Lower lobe of right lung (tissue), 2 donors: ENCODE measurements at regions not wholly inside any gene's neighbourhood (a gene's known extent, or its start where the extent isn't known, plus 50 kb on each side); places are given as distances from the start of the nearest gene placed in this dataset.
A peak's percentile ranks its signal among the peaks of the same experiment; 100 is the strongest.

Source experiments
- ATAC-seq, 2 donors: fragments of 200-7000 bp; cut with Tn5 transposase; one replicate each; pipeline ENCODE4 v1.9.1; 2020 to 2022; ENCODE audit warnings: mild to moderate bottlenecking in 2 of 2, moderate library complexity in 2 of 2
- DNase-seq: peaks from one replicate; pipeline ENCODE4 v3.0.0-alpha.2; 2020
- H3K27ac ChIP-seq: fragments of 200-600 bp; one replicate; pipeline ENCODE4 v1.8.0; 2022
- H3K27me3 ChIP-seq: fragments of 200-600 bp; one replicate; pipeline ENCODE4 v1.8.0; 2022; ENCODE audit warnings: low read depth
- H3K36me3 ChIP-seq: fragments of 200-600 bp; one replicate; pipeline ENCODE4 v1.8.0; 2022; ENCODE audit warnings: mild to moderate bottlenecking
- H3K4me1 ChIP-seq: fragments of 200-600 bp; one replicate; pipeline ENCODE4 v1.8.0; 2022
- H3K4me3 ChIP-seq: fragments of 200-600 bp; one replicate; pipeline ENCODE4 v1.8.0; 2022; ENCODE audit warnings: mild to moderate bottlenecking
- H3K9me3 ChIP-seq: fragments of 200-600 bp; one replicate; pipeline ENCODE4 v1.8.0; 2022
- CTCF ChIP-seq: fragments of 200-600 bp; IDR thresholded peaks from one replicate; pipeline ENCODE4 v1.8.0; 2022; ENCODE audit warnings: antibody characterized with exemption, mild to moderate bottlenecking
- intact Hi-C: fragments of 100-400 bp; cut with DNase I; formaldehyde crosslinking; loops from one replicate; pipeline ENCODE4 v1.11.0; 2022
- donor health status: DM: no; HTN: yes; CAD: no; lungs with severe emphysema.

- H3K27me3 ChIP-seq: no peaks in the 10 kb centered on the region
- DNase-seq: no peak
- no peak overlapping the region for H3K27ac ChIP-seq
- no peaks in the 10 kb centered on the region for H3K9me3 ChIP-seq
- peaks cover 3% of the 10 kb centered on the region for H3K4me1 ChIP-seq
- H3K4me3 ChIP-seq: no peak overlapping the region
- no peak for ATAC-seq
- TF ChIP-seq CTCF: no peak
- intact Hi-C loops: no loop called here
- no peaks in the 10 kb centered on the region for H3K36me3 ChIP-seq
Observed at GRCh38 chr2:143955401-143956065, 564.4 kb downstream of the ZEB2 start.

- Histone ChIP-seq H3K9me3 (no peaks in the 10 kb centered on the region), H3K36me3 (no peaks in the 10 kb centered on the region), H3K4me1 (peaks cover 3% of the 10 kb centered on the region), H3K4me3 (no peak overlapping the region), H3K27ac (no peak overlapping the region), H3K27me3 (no peaks in the 10 kb centered on the region)
- ATAC-seq (no peak), DNase-seq (no peak)
- intact Hi-C loops: no loop called here
- no peak for TF ChIP-seq CTCF
Observed at GRCh38 chr2:143954844-143955243, 565.1 kb downstream of the ZEB2 start.

- ATAC-seq (no peak), DNase-seq (no peak)
- Histone ChIP-seq H3K36me3 (no peaks in the 10 kb centered on the region), H3K4me1 (peaks cover 3% of the 10 kb centered on the region), H3K4me3 (no peak overlapping the region), H3K27ac (no peak overlapping the region), H3K27me3 (no peaks in the 10 kb centered on the region), H3K9me3 (no peaks in the 10 kb centered on the region)
- intact Hi-C loops: no loop called here
- no peak for TF ChIP-seq CTCF
Observed at GRCh38 chr2:143954186-143954585, 565.7 kb downstream of the ZEB2 start.

GRCh38 chr2:143953451-143954030, 566.4 kb downstream of the ZEB2 start:
- H3K4me1 ChIP-seq: peaks cover 3% of the 10 kb centered on the region
- peak overlapping the region; percentile 32 for H3K27ac ChIP-seq
- intact Hi-C loops: no loop called here

GRCh38 chr2:143952536-143952935, 567.4 kb downstream of the ZEB2 start:
- no peak for DNase-seq
- peaks cover 3% of the 10 kb centered on the region for H3K4me1 ChIP-seq
- H3K4me3 ChIP-seq: no peak overlapping the region
- no peak for TF ChIP-seq CTCF
- no peaks in the 10 kb centered on the region for H3K9me3 ChIP-seq
- no peak for ATAC-seq
- H3K27me3 ChIP-seq: no peaks in the 10 kb centered on the region
- peak overlapping the region; percentile 22 for H3K27ac ChIP-seq
- intact Hi-C loops: no loop called here
- no peaks in the 10 kb centered on the region for H3K36me3 ChIP-seq

More at GRCh38 chr2:143953451-143954030, 566.4 kb downstream of the ZEB2 start:
- TF ChIP-seq CTCF: no peak
- Histone ChIP-seq H3K9me3 (no peaks in the 10 kb centered on the region), H3K4me3 (no peak overlapping the region), H3K27me3 (no peaks in the 10 kb centered on the region), H3K36me3 (no peaks in the 10 kb centered on the region)
- ATAC-seq (no peak), DNase-seq (no peak)
